ENCODE measurements at regions not wholly inside any gene's neighbourhood (a gene's known extent, or its start where the extent isn't known, plus 50 kb on each side); places are given as distances from the start of the nearest gene placed in this dataset.
A peak's percentile ranks its signal among the peaks of the same experiment; 100 is the strongest.
"Not testable (repeated sequence)": the region's sequence is repeated elsewhere in the genome, so short reads cannot be mapped to it uniquely, and the experiment has no call there.

GRCh38 chr3:72171463-72171881, 386.5 kb upstream of the PROK2 start:
- Mint-ChIP-seq H3K27me3 (peaks cover 26 to 40% of the 10 kb centered on the region in 2 donors), H3K36me3 (no peaks in the 10 kb centered on the region), H3K4me3 (no peak overlapping the region), H3K9me3 (no peaks in the 10 kb centered on the region), H3K4me1 (ENCODE audit: low read depth in 2 of 2) (peaks cover 4 to 5% of the 10 kb centered on the region in 2 donors), H3K27ac (no peak overlapping the region)
- no peak for ATAC-seq
- DNase-seq (ENCODE audit: low spot score) = no peak

- H3K27me3 Mint-ChIP-seq = peaks cover 14 to 24% of the 10 kb centered on the region in 2 donors
- DNase-seq (ENCODE audit: low spot score) (peak; percentile 51), ATAC-seq (no peak)
- no peak overlapping the region for H3K4me3 Mint-ChIP-seq
- H3K36me3 Mint-ChIP-seq = no peaks in the 10 kb centered on the region
- no peak overlapping the region for H3K27ac Mint-ChIP-seq
- H3K4me1 Mint-ChIP-seq (ENCODE audit: low read depth in 2 of 2) = no peaks in the 10 kb centered on the region
- no peaks in the 10 kb centered on the region for H3K9me3 Mint-ChIP-seq
These were observed 384.9 kb upstream of the PROK2 start for GRCh38 chr3:72169561-72170472.

- H3K36me3 Mint-ChIP-seq = no peaks in the 10 kb centered on the region
- ATAC-seq (no peak), DNase-seq (ENCODE audit: low spot score) (no peak)
- H3K4me1 Mint-ChIP-seq (ENCODE audit: low read depth in 2 of 2) = no peaks in the 10 kb centered on the region
- H3K27me3 Mint-ChIP-seq = peaks cover 9 to 18% of the 10 kb centered on the region in 2 donors
- no peak overlapping the region for H3K27ac Mint-ChIP-seq
- H3K4me3 Mint-ChIP-seq = no peak overlapping the region
- H3K9me3 Mint-ChIP-seq = no peaks in the 10 kb centered on the region
These were observed 384.2 kb upstream of the PROK2 start for GRCh38 chr3:72169120-72169519.

- Mint-ChIP-seq H3K4me3 (no peak overlapping the region), H3K27me3 (peaks cover 0 to 7% of the 10 kb centered on the region in 2 donors), H3K27ac (no peak overlapping the region), H3K4me1 (ENCODE audit: low read depth in 2 of 2) (no peaks in the 10 kb centered on the region), H3K9me3 (no peaks in the 10 kb centered on the region), H3K36me3 (no peaks in the 10 kb centered on the region)
- no peak for ATAC-seq
- DNase-seq (ENCODE audit: low spot score) = no peak
These were observed 380.9 kb upstream of the PROK2 start for GRCh38 chr3:72165808-72166207.

- H3K4me1 Mint-ChIP-seq (ENCODE audit: low read depth in 2 of 2) = no peaks in the 10 kb centered on the region
- no peak overlapping the region for H3K4me3 Mint-ChIP-seq
- no peaks in the 10 kb centered on the region for H3K36me3 Mint-ChIP-seq
- ATAC-seq (no peak), DNase-seq (ENCODE audit: low spot score) (no peak)
- H3K27me3 Mint-ChIP-seq = peaks cover 0 to 7% of the 10 kb centered on the region in 2 donors
- H3K9me3 Mint-ChIP-seq = no peaks in the 10 kb centered on the region
- H3K27ac Mint-ChIP-seq = no peak overlapping the region
These were observed 380.4 kb upstream of the PROK2 start for GRCh38 chr3:72165317-72165716.

- peak; percentile 42 for DNase-seq (ENCODE audit: low spot score)
- Mint-ChIP-seq H3K36me3 (no peaks in the 10 kb centered on the region), H3K27ac (no peak overlapping the region), H3K4me1 (ENCODE audit: low read depth in 2 of 2) (no peaks in the 10 kb centered on the region), H3K4me3 (no peak overlapping the region), H3K9me3 (no peaks in the 10 kb centered on the region), H3K27me3 (peaks cover 0 to 9% of the 10 kb centered on the region in 2 donors)
- peak in 1 of 2 donors; percentile 17 for ATAC-seq
These were observed 379.7 kb upstream of the PROK2 start for GRCh38 chr3:72164635-72164978.

GRCh38 chr3:72163809-72164634, 379.1 kb upstream of the PROK2 start:
- Mint-ChIP-seq H3K27me3 (peaks cover 0 to 9% of the 10 kb centered on the region in 2 donors), H3K4me3 (no peak overlapping the region), H3K4me1 (ENCODE audit: low read depth in 2 of 2) (no peaks in the 10 kb centered on the region), H3K9me3 (no peaks in the 10 kb centered on the region), H3K36me3 (no peaks in the 10 kb centered on the region), H3K27ac (no peak overlapping the region)
- ATAC-seq (peak; percentile 13 to 34), DNase-seq (ENCODE audit: low spot score) (peak; percentile 13)

GRCh38 chr3:72162649-72163184, 377.8 kb upstream of the PROK2 start:
- Mint-ChIP-seq H3K9me3 (no peaks in the 10 kb centered on the region), H3K36me3 (no peaks in the 10 kb centered on the region)
- no peak for ATAC-seq

GRCh38 chr3:72161881-72162595, 377.1 kb upstream of the PROK2 start:
- no peak overlapping the region for H3K27ac Mint-ChIP-seq
- H3K36me3 Mint-ChIP-seq = no peaks in the 10 kb centered on the region
- DNase-seq (ENCODE audit: low spot score) (no peak), ATAC-seq (no peak)
- no peak overlapping the region for H3K4me3 Mint-ChIP-seq
- peaks cover 0 to 4% of the 10 kb centered on the region in 2 donors for H3K4me1 Mint-ChIP-seq (ENCODE audit: low read depth in 2 of 2)
- peaks cover 0 to 11% of the 10 kb centered on the region in 2 donors for H3K27me3 Mint-ChIP-seq
- H3K9me3 Mint-ChIP-seq = no peaks in the 10 kb centered on the region

More at GRCh38 chr3:72162649-72163184, 377.8 kb upstream of the PROK2 start:
- Mint-ChIP-seq H3K27me3 (peaks cover 0 to 11% of the 10 kb centered on the region in 2 donors), H3K27ac (no peak overlapping the region), H3K4me1 (ENCODE audit: low read depth in 2 of 2) (peaks cover 0 to 4% of the 10 kb centered on the region in 2 donors), H3K4me3 (no peak overlapping the region)
- no peak for DNase-seq (ENCODE audit: low spot score)

GRCh38 chr3:72161285-72161684, 376.3 kb upstream of the PROK2 start:
- H3K9me3 Mint-ChIP-seq; H3K4me1 Mint-ChIP-seq (ENCODE audit: low read depth in 2 of 2); H3K27ac Mint-ChIP-seq; H3K36me3 Mint-ChIP-seq; ATAC-seq; H3K4me3 Mint-ChIP-seq; DNase-seq (ENCODE audit: low spot score): not testable (repeated sequence)
- peaks cover 0 to 11% of the 10 kb centered on the region in 2 donors for H3K27me3 Mint-ChIP-seq

GRCh38 chr3:72160351-72160750, 375.4 kb upstream of the PROK2 start:
- H3K27ac Mint-ChIP-seq = no peak overlapping the region
- H3K9me3 Mint-ChIP-seq = no peaks in the 10 kb centered on the region
- DNase-seq (ENCODE audit: low spot score) (no peak), ATAC-seq (no peak)
- peaks cover 0 to 4% of the 10 kb centered on the region in 2 donors for H3K4me1 Mint-ChIP-seq (ENCODE audit: low read depth in 2 of 2)
- peaks cover 0 to 11% of the 10 kb centered on the region in 2 donors for H3K27me3 Mint-ChIP-seq
- H3K36me3 Mint-ChIP-seq = no peaks in the 10 kb centered on the region
- H3K4me3 Mint-ChIP-seq = no peak overlapping the region

GRCh38 chr3:72159487-72159886, 374.5 kb upstream of the PROK2 start:
- peaks cover 0 to 7% of the 10 kb centered on the region in 2 donors for H3K4me1 Mint-ChIP-seq (ENCODE audit: low read depth in 2 of 2)
- H3K9me3 Mint-ChIP-seq = no peaks in the 10 kb centered on the region
- no peak for ATAC-seq
- no peaks in the 10 kb centered on the region for H3K36me3 Mint-ChIP-seq
- no peak for DNase-seq (ENCODE audit: low spot score)
- no peak overlapping the region for H3K27ac Mint-ChIP-seq
- H3K4me3 Mint-ChIP-seq = no peak overlapping the region
- H3K27me3 Mint-ChIP-seq = peaks cover 0 to 16% of the 10 kb centered on the region in 2 donors

- H3K4me1 Mint-ChIP-seq (ENCODE audit: low read depth in 2 of 2) = peaks cover 0 to 7% of the 10 kb centered on the region in 2 donors
- ATAC-seq (no peak), DNase-seq (ENCODE audit: low spot score) (no peak)
- no peaks in the 10 kb centered on the region for H3K36me3 Mint-ChIP-seq
- no peak overlapping the region for H3K27ac Mint-ChIP-seq
- H3K4me3 Mint-ChIP-seq = no peak overlapping the region
- H3K27me3 Mint-ChIP-seq = peaks cover 0 to 19% of the 10 kb centered on the region in 2 donors
- no peaks in the 10 kb centered on the region for H3K9me3 Mint-ChIP-seq
These were observed 373.8 kb upstream of the PROK2 start for GRCh38 chr3:72158639-72159326.
